ENCODE measurements at regions not wholly inside any gene's neighbourhood (a gene's known extent, or its start where the extent isn't known, plus 50 kb on each side); places are given as distances from the start of the nearest gene placed in this dataset.
A peak's percentile ranks its signal among the peaks of the same experiment; 100 is the strongest.

DNA sequence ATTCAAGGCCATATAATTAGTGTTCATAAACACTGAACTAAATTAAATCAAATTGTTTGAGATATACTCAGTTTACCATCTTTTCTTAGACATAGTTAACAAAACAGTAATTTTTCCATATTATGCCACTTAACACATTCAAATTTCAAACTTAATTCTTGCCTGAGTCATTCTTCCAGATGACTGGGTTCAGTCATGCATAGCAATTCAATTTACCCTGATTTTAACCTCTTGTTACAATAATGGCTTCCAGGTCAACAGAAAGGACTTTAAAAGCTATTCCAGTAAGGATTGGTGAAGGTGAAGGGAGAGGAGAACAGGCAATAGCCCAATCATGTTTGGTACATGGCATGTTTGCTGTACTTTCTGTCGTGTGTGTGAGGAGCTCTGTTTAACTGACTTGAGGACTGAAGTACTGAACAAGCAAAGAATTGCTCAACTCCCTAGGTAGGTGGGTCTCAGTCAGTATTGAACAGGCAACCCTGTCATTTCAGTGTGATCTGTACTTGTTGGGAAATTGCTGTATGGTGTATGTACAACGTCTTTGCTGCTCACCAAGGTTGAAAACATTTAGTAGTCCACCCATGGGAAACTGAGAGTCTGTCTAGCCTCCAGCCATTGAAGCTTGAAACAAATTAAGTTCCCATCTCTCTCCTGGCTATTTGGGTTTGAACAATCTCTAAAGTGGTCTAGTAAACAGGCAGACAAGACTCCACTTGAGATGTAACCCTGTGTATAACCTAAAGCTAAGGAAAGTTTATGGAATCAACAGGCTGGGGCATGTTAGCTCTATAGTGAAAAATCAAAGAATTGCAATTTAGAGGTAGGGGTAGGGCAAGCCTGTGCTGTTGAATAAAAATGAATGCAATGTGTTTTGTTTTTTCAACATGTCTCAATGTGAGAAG lies 327.2 kb downstream of the BTG1 start:
- WGBS: 90% methylated on average over 2 of the region's 2 CpGs
- H3K27me3 ChIP-seq (ENCODE audit: control insufficient read depth, insufficient read depth): no peaks in the 10 kb centered on the region
- H3K27ac ChIP-seq (ENCODE audit: low read length): no peak overlapping the region
- DNase-seq (no peak), ATAC-seq (no peak)
- H3K4me1 ChIP-seq (ENCODE audit: control insufficient read depth, insufficient read depth, low read length): no peaks in the 10 kb centered on the region
- intact Hi-C loops (cut with DNase I): loop anchor here in 1 of 4 donors (10.0 kb wide), 1 partner anchor 326 kb away; the partner anchor contains the start of gene BTG1
- H3K4me3 ChIP-seq (ENCODE audit: low read length): no peak overlapping the region
- no peaks in the 10 kb centered on the region for H3K9me3 ChIP-seq (ENCODE audit: control insufficient read depth, low read length)

DNA sequence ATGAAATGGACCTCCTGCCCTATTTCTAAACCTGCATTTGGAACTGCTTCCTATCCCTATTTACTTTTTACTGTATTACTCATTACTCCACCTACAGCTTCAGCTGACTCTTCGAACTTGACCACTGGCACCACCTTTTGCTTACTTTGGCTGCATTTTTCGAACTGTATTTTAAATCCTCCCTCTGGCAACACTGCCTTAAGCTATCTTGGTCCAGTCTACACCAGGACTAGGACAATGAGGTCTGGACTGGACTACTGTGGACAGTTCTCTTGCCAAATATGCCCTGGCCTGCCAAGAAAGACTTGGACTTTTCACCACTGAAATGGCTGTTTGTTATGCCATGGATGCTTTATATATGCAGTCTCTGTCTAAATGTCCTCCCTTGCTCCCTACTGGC lies 328.1 kb downstream of the BTG1 start:
- Histone ChIP-seq H3K9me3 (ENCODE audit: control insufficient read depth, low read length) (no peaks in the 10 kb centered on the region), H3K27ac (ENCODE audit: low read length) (no peak overlapping the region), H3K4me1 (ENCODE audit: control insufficient read depth, insufficient read depth, low read length) (no peaks in the 10 kb centered on the region), H3K4me3 (ENCODE audit: low read length) (no peak overlapping the region), H3K27me3 (ENCODE audit: control insufficient read depth, insufficient read depth) (no peaks in the 10 kb centered on the region)
- DNase-seq (no peak), ATAC-seq (peak in 1 of 2 donors; percentile 61)
- intact Hi-C loops (cut with DNase I): loop anchor here in 1 of 4 donors (10.0 kb wide), 1 partner anchor 327 kb away; the partner anchor contains the start of gene BTG1
- 64% methylated on average over 2 of the region's 2 CpGs for WGBS

DNA sequence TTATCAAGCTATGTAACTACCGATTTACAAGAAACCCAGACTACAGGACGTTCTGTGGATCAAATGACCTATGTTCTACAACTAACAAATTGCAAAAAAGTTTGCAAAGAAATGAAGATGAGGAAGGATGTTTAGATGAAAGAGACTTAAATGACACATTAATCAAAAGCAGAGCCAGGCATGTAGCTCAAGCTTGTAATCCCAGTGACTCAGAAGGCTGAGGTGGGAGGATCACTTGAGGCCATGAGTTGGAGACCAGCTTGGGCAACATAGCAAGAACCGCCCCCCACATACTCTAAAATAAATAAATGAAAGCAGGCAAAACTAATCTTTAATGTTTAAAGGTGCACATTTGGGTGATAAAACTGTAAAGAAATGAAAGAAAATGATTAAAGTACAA lies 331.9 kb downstream of the BTG1 start:
- Histone ChIP-seq H3K4me1 (ENCODE audit: control insufficient read depth, insufficient read depth, low read length) (no peaks in the 10 kb centered on the region), H3K9me3 (ENCODE audit: control insufficient read depth, low read length) (no peaks in the 10 kb centered on the region), H3K27ac (ENCODE audit: low read length) (no peak overlapping the region), H3K4me3 (ENCODE audit: low read length) (no peak overlapping the region), H3K27me3 (ENCODE audit: control insufficient read depth, insufficient read depth) (no peaks in the 10 kb centered on the region)
- no peak for ATAC-seq
- no peak for DNase-seq
- 97% methylated on average over 3 of the region's 3 CpGs for WGBS
- intact Hi-C loops (cut with DNase I): loop anchor here (5.0 to 10.0 kb wide), 3 partner anchors 329 to 759 kb away; partner anchors contain the start of gene BTG1 (in 1 of the 4)

DNA sequence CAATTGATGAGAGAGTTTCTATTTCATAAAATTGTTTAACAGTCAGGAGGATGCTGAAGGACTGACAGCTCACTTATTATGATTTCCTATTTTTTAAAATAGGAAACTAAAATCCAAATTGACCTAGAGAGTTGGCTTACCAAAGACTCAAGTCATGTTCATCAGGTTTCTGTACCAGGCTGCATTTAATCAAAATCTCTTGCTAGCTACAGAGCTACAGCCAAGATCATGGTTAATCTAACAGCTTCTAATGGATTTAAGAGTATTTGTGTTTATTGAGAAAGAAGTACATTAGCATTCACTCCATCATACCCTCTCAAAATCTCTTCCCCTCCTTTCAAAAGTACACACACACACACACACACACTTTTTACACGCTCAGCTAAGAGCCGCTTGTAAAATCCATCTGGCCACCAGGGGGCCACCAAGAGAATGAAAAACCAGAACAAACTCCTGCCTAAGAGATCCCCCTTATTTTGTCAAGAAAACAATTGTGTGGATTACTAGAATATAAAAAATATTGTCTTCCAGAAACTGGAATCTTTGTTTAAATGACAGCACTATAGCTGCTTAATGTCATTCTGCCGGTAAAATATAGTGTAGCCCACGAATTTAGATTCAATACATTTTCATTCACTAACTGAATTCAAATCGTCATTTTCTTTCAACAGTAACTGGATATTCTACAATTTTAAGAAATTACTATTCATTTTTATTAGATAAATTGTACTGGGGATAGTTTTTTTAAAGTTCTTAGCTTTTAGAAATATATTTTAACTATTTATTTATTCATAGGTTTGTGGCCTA lies 334.0 kb downstream of the BTG1 start:
- H3K4me1 ChIP-seq (ENCODE audit: control insufficient read depth, insufficient read depth, low read length): no peaks in the 10 kb centered on the region
- WGBS: 43% methylated on average over 5 of the region's 5 CpGs
- peak; percentile 66 to 76 for ATAC-seq
- H3K9me3 ChIP-seq (ENCODE audit: control insufficient read depth, low read length): no peaks in the 10 kb centered on the region
- peak; percentile 67 to 91 (median 87) for DNase-seq
- intact Hi-C loops (cut with DNase I): loop anchor here (5.0 to 10.0 kb wide), 3 partner anchors 331 to 761 kb away; partner anchors contain the start of gene BTG1 (in 1 of the 4)
- H3K27me3 ChIP-seq (ENCODE audit: control insufficient read depth, insufficient read depth): no peaks in the 10 kb centered on the region
- no peak overlapping the region for H3K27ac ChIP-seq (ENCODE audit: low read length)
- H3K4me3 ChIP-seq (ENCODE audit: low read length): no peak overlapping the region

DNA sequence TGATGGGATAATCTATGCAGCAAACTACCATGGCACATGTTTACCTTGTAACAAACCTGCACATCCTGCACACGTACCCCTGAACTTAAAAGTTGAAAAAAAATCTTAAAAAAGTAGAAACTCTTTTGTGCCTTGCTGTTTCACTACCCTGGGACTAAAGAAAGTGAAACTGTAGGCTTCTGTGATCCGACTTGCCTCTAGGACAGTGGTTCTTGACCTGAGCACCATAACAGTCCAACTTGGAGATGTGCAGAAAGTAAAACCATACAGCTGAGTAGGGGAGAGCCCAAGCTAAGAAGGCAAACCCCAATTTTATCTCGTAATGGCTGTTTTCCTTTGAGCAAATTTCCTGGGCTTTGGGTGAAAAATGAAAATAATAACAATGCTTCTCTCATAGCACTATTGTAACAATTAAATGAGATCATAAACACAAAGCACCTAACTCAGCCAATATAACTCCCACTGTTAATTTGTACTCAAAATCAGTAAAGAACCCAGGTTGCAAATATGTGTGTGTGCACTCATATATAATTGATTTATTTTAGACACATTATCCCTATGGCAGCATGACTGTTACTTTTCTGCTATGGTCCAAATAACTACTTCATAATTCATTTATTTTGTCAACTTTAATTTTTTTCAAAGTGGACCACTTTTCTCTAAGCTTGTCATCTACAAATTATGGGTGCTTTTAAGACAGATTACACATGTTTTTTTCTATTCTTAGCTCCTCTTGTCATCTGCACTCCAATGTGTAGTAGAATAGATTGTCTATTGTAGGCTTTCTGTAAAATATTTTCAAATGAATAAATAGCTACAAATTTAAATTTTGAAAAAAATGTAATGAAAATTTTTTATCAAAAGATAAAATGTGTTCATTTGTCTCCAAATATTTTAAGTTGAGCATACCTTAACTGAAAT lies 334.9 kb downstream of the BTG1 start:
- intact Hi-C loops (cut with DNase I): loop anchor here (5.0 to 10.0 kb wide), 3 partner anchors 332 to 762 kb away; partner anchors contain the start of gene BTG1 (in 1 of the 4)
- Histone ChIP-seq H3K4me3 (ENCODE audit: low read length) (no peak overlapping the region), H3K27ac (ENCODE audit: low read length) (no peak overlapping the region), H3K9me3 (ENCODE audit: control insufficient read depth, low read length) (no peaks in the 10 kb centered on the region), H3K4me1 (ENCODE audit: control insufficient read depth, insufficient read depth, low read length) (no peaks in the 10 kb centered on the region), H3K27me3 (ENCODE audit: control insufficient read depth, insufficient read depth) (no peaks in the 10 kb centered on the region)
- DNase-seq: no peak
- no peak for ATAC-seq
- 81% methylated on average over 3 of the region's 3 CpGs for WGBS

DNA sequence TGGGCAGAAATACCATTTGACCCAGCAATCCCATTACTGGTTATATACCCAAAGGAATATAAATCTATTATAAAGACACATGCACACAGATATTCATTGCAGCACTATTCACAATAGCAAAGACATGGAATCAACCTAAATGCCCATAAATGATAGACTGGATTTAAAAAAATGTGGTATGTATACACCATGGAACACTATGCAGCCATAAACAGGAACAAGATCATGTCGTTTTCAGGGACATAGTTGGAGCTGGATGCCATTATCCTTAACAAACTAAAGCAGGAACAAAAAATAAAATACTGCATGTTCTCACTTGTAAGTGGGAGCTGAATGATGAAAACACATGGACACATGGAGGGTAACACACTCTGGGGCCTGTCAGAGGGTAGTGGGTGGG lies 335.6 kb downstream of the BTG1 start:
- intact Hi-C loops (cut with DNase I): loop anchor here (5.0 to 10.0 kb wide), 3 partner anchors 332 to 762 kb away; partner anchors contain the start of gene BTG1 (in 1 of the 4)
- no peak overlapping the region for H3K4me3 ChIP-seq (ENCODE audit: low read length)
- 87% methylated on average over 1 of the region's 1 CpG for WGBS
- no peak for DNase-seq
- ATAC-seq: no peak
- no peak overlapping the region for H3K27ac ChIP-seq (ENCODE audit: low read length)
- no peaks in the 10 kb centered on the region for H3K27me3 ChIP-seq (ENCODE audit: control insufficient read depth, insufficient read depth)
- no peaks in the 10 kb centered on the region for H3K4me1 ChIP-seq (ENCODE audit: control insufficient read depth, insufficient read depth, low read length)
- H3K9me3 ChIP-seq (ENCODE audit: control insufficient read depth, low read length): no peaks in the 10 kb centered on the region

DNA sequence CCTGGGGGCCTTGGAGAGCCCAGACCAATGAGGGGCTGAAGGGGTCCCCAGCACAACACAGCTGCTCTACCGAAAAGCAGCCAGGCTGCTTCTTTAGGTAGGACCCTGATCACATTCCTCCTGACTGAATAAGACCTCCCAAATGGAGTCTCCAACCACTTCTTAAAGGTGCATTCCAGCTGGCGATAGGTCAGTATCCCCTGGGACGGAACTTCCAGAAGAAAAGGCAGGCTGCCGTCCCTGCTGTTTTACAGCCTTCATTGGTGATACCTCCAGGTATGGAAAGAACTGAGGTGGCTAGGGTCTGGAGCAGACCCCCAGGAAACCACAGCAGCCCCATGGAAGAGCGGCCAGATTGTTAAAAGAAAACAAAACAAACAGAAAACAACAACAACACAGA lies 340.6 kb downstream of the BTG1 start:
- Histone ChIP-seq H3K27me3 (ENCODE audit: control insufficient read depth, insufficient read depth) (no peaks in the 10 kb centered on the region), H3K4me1 (ENCODE audit: control insufficient read depth, insufficient read depth, low read length) (no peaks in the 10 kb centered on the region), H3K4me3 (ENCODE audit: low read length) (no peak overlapping the region), H3K27ac (ENCODE audit: low read length) (no peak overlapping the region), H3K9me3 (ENCODE audit: control insufficient read depth, low read length) (no peaks in the 10 kb centered on the region)
- intact Hi-C loops (cut with DNase I): loop anchor here in 2 of 4 donors (5.0 kb wide), 1 partner anchor 767 kb away; no protein-coding TSS in a partner anchor
- ATAC-seq (no peak), DNase-seq (no peak)
- WGBS: 96% methylated on average over 5 of the region's 5 CpGs

DNA sequence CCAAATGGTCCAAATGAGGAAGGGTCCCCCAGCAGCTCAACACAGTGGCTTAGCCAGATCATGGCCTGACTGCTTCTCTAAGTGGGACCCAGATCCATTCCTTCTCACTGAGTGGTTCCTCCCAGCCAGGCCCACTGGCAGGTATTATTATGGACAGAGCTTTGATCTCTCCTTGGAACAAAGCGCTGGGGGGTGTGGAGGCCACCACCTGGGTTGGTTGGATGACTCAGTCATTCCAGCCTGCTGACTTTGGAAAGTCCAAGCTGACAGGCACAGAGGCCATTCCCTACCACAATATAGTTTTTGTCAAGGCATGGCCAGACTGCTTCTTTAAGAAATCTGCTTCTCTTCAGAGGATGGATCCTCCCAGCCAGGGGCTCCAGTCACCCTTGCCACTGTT lies 341.1 kb downstream of the BTG1 start:
- DNase-seq (no peak), ATAC-seq (no peak)
- intact Hi-C loops (cut with DNase I): no loop called here
- Histone ChIP-seq H3K4me3 (ENCODE audit: low read length) (no peak overlapping the region), H3K27me3 (ENCODE audit: control insufficient read depth, insufficient read depth) (no peaks in the 10 kb centered on the region), H3K4me1 (ENCODE audit: control insufficient read depth, insufficient read depth, low read length) (no peaks in the 10 kb centered on the region), H3K27ac (ENCODE audit: low read length) (no peak overlapping the region), H3K9me3 (ENCODE audit: control insufficient read depth, low read length) (no peaks in the 10 kb centered on the region)
- WGBS: 98% methylated on average over 1 of the region's 1 CpG

DNA sequence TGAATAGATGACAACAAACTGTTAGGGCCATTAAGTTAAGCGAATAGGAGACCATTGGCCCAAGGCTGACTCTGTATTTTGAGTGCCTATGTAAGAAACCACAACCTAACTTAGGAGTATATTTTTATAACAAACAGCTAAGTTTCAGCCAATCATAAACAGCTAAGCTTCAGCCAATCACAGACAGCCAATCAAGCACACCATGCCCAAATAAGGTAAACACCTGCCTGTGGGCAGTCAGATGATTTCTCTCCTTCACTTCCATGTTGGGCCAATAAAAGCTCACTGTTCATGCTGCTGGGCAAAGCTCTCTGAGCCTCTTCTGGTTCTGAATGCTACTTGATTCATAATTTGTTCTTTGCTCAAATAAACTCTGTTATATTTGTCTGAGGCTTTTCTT lies 344.6 kb downstream of the BTG1 start:
- WGBS: 100% methylated on average over 1 of the region's 1 CpG
- H3K4me3 ChIP-seq (ENCODE audit: low read length): no peak overlapping the region
- intact Hi-C loops (cut with DNase I): no loop called here
- no peaks in the 10 kb centered on the region for H3K27me3 ChIP-seq (ENCODE audit: control insufficient read depth, insufficient read depth)
- no peak overlapping the region for H3K27ac ChIP-seq (ENCODE audit: low read length)
- DNase-seq (no peak), ATAC-seq (no peak)
- no peaks in the 10 kb centered on the region for H3K4me1 ChIP-seq (ENCODE audit: control insufficient read depth, insufficient read depth, low read length)
- H3K9me3 ChIP-seq (ENCODE audit: control insufficient read depth, low read length): no peaks in the 10 kb centered on the region

DNA sequence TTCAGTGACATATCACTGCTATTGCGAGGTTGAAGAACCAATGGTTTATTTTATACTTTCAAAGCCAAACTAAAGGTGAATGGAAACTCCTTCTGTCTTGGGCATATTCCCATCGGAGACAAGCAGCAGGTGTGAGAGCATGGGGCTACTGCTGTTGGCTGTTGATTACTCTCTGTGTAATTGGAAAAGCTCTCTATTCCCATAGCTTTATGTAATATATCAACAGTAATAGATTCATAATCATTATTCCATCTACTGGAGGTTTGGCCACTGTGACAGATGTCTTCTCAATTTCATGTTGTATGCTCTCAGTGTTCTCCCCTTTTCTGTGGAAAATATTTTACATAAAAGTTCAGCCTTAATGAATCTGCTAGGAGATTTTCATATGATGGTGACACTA lies 352.0 kb downstream of the BTG1 start:
- no peak overlapping the region for H3K4me3 ChIP-seq (ENCODE audit: low read length)
- WGBS: 96% methylated on average over 2 of the region's 2 CpGs
- H3K4me1 ChIP-seq (ENCODE audit: control insufficient read depth, insufficient read depth, low read length): no peaks in the 10 kb centered on the region
- DNase-seq (no peak), ATAC-seq (no peak)
- intact Hi-C loops (cut with DNase I): no loop called here
- no peaks in the 10 kb centered on the region for H3K9me3 ChIP-seq (ENCODE audit: control insufficient read depth, low read length)
- H3K27ac ChIP-seq (ENCODE audit: low read length): no peak overlapping the region
- no peaks in the 10 kb centered on the region for H3K27me3 ChIP-seq (ENCODE audit: control insufficient read depth, insufficient read depth)
